PFSK-1 (cell line): ENCODE measurements at regions not wholly inside any gene's neighbourhood (a gene's known extent, or its start where the extent isn't known, plus 50 kb on each side); places are given as distances from the start of the nearest gene placed in this dataset.

Experiments
- POLR2AphosphoS5 ChIP-seq: IDR thresholded peaks from 2 replicates; pipeline ENCODE4 v1.6.1; 2012; ENCODE audit warnings: low read depth, mild to moderate bottlenecking, control low read depth, low read length, moderate library complexity
- SIN3A ChIP-seq: IDR thresholded peaks from 2 replicates; pipeline ENCODE4 v1.6.1; 2012; ENCODE audit warnings: mild to moderate bottlenecking, low read length, moderate library complexity, borderline replicate concordance; ENCODE audit not compliant: insufficient read depth
- TAF1 ChIP-seq: IDR thresholded peaks from 2 replicates; pipeline ENCODE4 v1.6.1; 2012; ENCODE audit warnings: low read length, control low read depth, borderline replicate concordance; ENCODE audit not compliant: insufficient read depth

GRCh38 chr4:29199485-29199884, 1520.7 kb upstream of the PCDH7 start:
- TF ChIP-seq TAF1: no peak
- TF ChIP-seq POLR2AphosphoS5: no peak
- no peak for TF ChIP-seq SIN3A
